H1 (cell line): ENCODE measurements at regions not wholly inside any gene's neighbourhood (a gene's known extent, or its start where the extent isn't known, plus 50 kb on each side); places are given as distances from the start of the nearest gene placed in this dataset.

Source experiments
- EGR1 ChIP-seq: IDR thresholded peaks from 2 replicates; pipeline ENCODE4 v1.6.1; 2011; ENCODE audit warnings: low read depth, low read length, borderline replicate concordance
- POLR2A ChIP-seq, 2 experiments: IDR thresholded peaks; 1 replicate in 1 of 2; 2 replicates in 1 of 2; pipeline ENCODE4 v1.6.1; 2011; ENCODE audit warnings: low read depth in 2 of 2, low read length in 2 of 2, mild to moderate bottlenecking in 2 of 2; ENCODE audit errors: control extremely low read depth in 1 of 2

GRCh38 chr2:176936410-176936809, 276.2 kb upstream of the HNRNPA3 start:
- no peak for TF ChIP-seq EGR1
- TF ChIP-seq POLR2A (IDR thresholded peaks at IDR 0.05; ENCODE audit: control extremely low read depth in 1 of 2, low read depth in 2 of 2, low read length in 2 of 2): no peak
